GM12878 (cell line): ENCODE measurements at regions not wholly inside any gene's neighbourhood (a gene's known extent, or its start where the extent isn't known, plus 50 kb on each side); places are given as distances from the start of the nearest gene placed in this dataset.

ENCODE experiments used
- ATAC-seq: fragments of 200-7000 bp; cut with Tn5 transposase; 3 replicates; pipeline ENCODE4 v1.9.1; 2020; ENCODE audit warnings: mild to moderate bottlenecking, moderate library complexity
- BruUV-seq: library from RNA; stranded (reverse); fragments of 400-500 nt; replicated peaks from 2 replicates; lab custom pipeline; 2021; lab: Mats Ljungman, UMichigan
- CTCF ChIA-PET: fragments of 300-600 bp; sonication (Branson Sonifier 250); formaldehyde crosslinking; extraction: SDS; loops from one replicate; lab custom pipeline; 2021; ENCODE audit warnings: inconsistent platforms; lab: Yijun Ruan, JAX
- POLR2A ChIA-PET: fragments of 350-600 bp; formaldehyde crosslinking; extraction: SDS; loops from one replicate; lab custom pipeline; 2021; ENCODE audit warnings: inconsistent platforms; lab: Charles Lee
- RAD21 ChIA-PET: fragments of 300-600 bp; sonication (Branson Sonifier 250); formaldehyde crosslinking; loops from one replicate; lab custom pipeline; 2023; ENCODE audit warnings: antibody characterized with exemption; ENCODE audit not compliant: unreplicated experiment; lab: Charles Lee
- SMC1A ChIA-PET: fragments of 300-600 bp; sonication (Branson Sonifier 250); formaldehyde crosslinking; loops from one replicate; lab custom pipeline; 2023; ENCODE audit not compliant: unreplicated experiment, uncharacterized antibody; lab: Charles Lee
- DNase-seq: peaks from one replicate; pipeline ENCODE4 v3.0.0-alpha.2; 2011; ENCODE audit warnings: low read depth, low spot score
- FAIRE-seq: peaks from 3 replicates; lab custom pipeline; 2011; peaks lifted over from hg19 to GRCh38; lab: Jason Lieb, UNC
- H2AFZ ChIP-seq: 2 replicates; pipeline ENCODE4 v1.6.0; 2011; ENCODE audit warnings: low read depth, low read length, control low read depth; ENCODE audit not compliant: control insufficient read depth
- H3K27ac ChIP-seq: 2 replicates; pipeline ENCODE4 v1.5.1; 2011; ENCODE audit warnings: control low read depth; ENCODE audit not compliant: control insufficient read depth, insufficient read depth
- H3K27me3 ChIP-seq, 2 experiments: replicated peaks in 1 of 2; 2 replicates each; pipeline versions ENCODE4 v1.6.0 to v1.6.1; 2011; ENCODE audit warnings: low read length in 1 of 2; ENCODE audit not compliant: control insufficient read depth in 2 of 2, insufficient read depth in 2 of 2
- H3K36me3 ChIP-seq, 2 experiments: 2 replicates each; pipeline ENCODE4 v1.5.1; 2011; ENCODE audit warnings: low read length in 1 of 2; ENCODE audit not compliant: control insufficient read depth in 2 of 2, insufficient read depth in 2 of 2
- H3K4me1 ChIP-seq: 2 replicates; pipeline ENCODE4 v1.6.1; 2011; ENCODE audit warnings: mild to moderate bottlenecking, low read length, moderate library complexity, mixed read lengths; ENCODE audit not compliant: control insufficient read depth, insufficient read depth
- H3K4me2 ChIP-seq: 2 replicates; pipeline ENCODE4 v1.6.0; 2011; ENCODE audit warnings: control low read depth; ENCODE audit not compliant: control insufficient read depth, insufficient read depth
- H3K4me3 ChIP-seq: fragments of 200-600 bp; sonication (generic); 2 replicates; pipeline ENCODE4 v1.5.1; 2016
- H3K79me2 ChIP-seq: 2 replicates; pipeline ENCODE4 v1.6.0; 2011; ENCODE audit warnings: low read length; ENCODE audit not compliant: control insufficient read depth, insufficient read depth
- H3K9ac ChIP-seq: 2 replicates; pipeline ENCODE4 v1.8.0; 2011; ENCODE audit warnings: low read length, control low read depth, mixed read lengths; ENCODE audit not compliant: control insufficient read depth, insufficient read depth
- H3K9me3 ChIP-seq: replicated peaks from 3 replicates; pipeline ENCODE4 v1.5.1; 2011; ENCODE audit warnings: mild to moderate bottlenecking, low read length; ENCODE audit not compliant: control insufficient read depth, insufficient read depth
- H4K20me1 ChIP-seq: 2 replicates; pipeline ENCODE4 v1.6.0; 2011; ENCODE audit not compliant: control insufficient read depth, insufficient read depth
- ETV6 ChIP-seq, 2 experiments: fragments of 450-650 bp in 1 of 2; IDR thresholded peaks in 1 of 2; conservative IDR thresholded peaks in 1 of 2; 2 replicates each; pipeline ENCODE4 v1.6.1; 2014; ENCODE audit warnings: antibody characterized with exemption in 1 of 2, borderline replicate concordance in 1 of 2, low read depth in 1 of 2, mild to moderate bottlenecking in 1 of 2, moderate library complexity in 1 of 2
- EZH2 ChIP-seq: IDR thresholded peaks from 2 replicates; pipeline ENCODE4 v1.6.1; 2012; ENCODE audit warnings: low read depth, mild to moderate bottlenecking, control low read depth, inconsistent platforms, low read length, borderline replicate concordance; ENCODE audit not compliant: control insufficient read depth
- IKZF1 ChIP-seq: fragments of 450-650 bp; conservative IDR thresholded peaks from 2 replicates; pipeline ENCODE4 v1.6.1; 2017; ENCODE audit warnings: antibody characterized with exemption, mild to moderate bottlenecking
- PAX8 ChIP-seq: fragments of 450-650 bp; IDR thresholded peaks from 2 replicates; pipeline ENCODE4 v1.6.1; 2017; ENCODE audit warnings: mild to moderate bottlenecking, moderate library complexity
- POLR2AphosphoS5 ChIP-seq: IDR thresholded peaks from 2 replicates; pipeline ENCODE4 v1.6.1; 2011; ENCODE audit warnings: mild to moderate bottlenecking, low read length, inconsistent platforms
- TBL1XR1 ChIP-seq: IDR thresholded peaks from 2 replicates; pipeline ENCODE4 v1.6.1; 2012; ENCODE audit warnings: low read depth, low read length, improper control_type of control experiment
- TCF12 ChIP-seq: IDR thresholded peaks from 2 replicates; pipeline ENCODE4 v1.6.1; 2011; ENCODE audit warnings: low read depth, mild to moderate bottlenecking, low read length
- WGBS: methylation state at CpG from one replicate; pipeline ENCODE4 v1.1.6; 2016; ENCODE audit warnings: low lambda C conversion rate; ENCODE audit not compliant: insufficient replicate concordance, insufficient coverage; ENCODE audit errors: missing lambda C conversion rate; 5-methylcytosine and 5-hydroxymethylcytosine counted together
- in situ Hi-C: fragments of 300-500 bp; cut with MboI; formaldehyde crosslinking; loops from 9 replicates; pipeline ENCODE4 v1.14.3; 2018; ENCODE audit warnings: mixed read lengths
- intact Hi-C: fragments of 100-400 bp; cut with micrococcal nuclease; formaldehyde crosslinking; loops from one replicate; pipeline ENCODE4 v1.14.2; 2022; ENCODE audit not compliant: unreplicated experiment
- TF ChIP-seq, protein P1 (sequence below): fragments of 450-650 bp; IDR thresholded peaks from 2 replicates; pipeline ENCODE4 v1.6.1; 2017; ENCODE audit warnings: borderline replicate concordance

DNA sequence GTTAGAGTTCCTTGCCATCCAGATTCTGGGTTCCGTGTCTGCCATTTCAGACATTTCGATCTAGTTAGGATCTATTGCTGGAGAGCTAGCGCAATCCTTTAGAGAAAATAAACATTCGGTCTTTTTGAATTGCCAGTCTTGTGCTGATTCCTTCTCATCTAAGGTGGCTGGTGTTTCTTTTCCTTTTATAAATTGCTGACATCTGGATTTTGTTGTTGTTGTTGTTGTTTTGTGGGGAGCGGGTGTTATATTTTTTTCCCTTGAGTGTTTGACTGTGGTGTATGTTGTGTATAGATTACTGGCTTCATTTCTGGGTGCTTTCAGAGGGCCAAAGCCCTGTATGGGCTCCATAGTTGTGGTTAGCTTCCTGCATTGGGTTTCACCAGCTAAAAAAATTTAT lies 128.5 kb upstream of the LRP1B start (continued):
- no peak for TF ChIP-seq PAX8
- TF ChIP-seq POLR2AphosphoS5, result no peak
- no peak for TF ChIP-seq EZH2
- TF ChIP-seq IKZF1, result no peak
- TF ChIP-seq, protein P1, sequence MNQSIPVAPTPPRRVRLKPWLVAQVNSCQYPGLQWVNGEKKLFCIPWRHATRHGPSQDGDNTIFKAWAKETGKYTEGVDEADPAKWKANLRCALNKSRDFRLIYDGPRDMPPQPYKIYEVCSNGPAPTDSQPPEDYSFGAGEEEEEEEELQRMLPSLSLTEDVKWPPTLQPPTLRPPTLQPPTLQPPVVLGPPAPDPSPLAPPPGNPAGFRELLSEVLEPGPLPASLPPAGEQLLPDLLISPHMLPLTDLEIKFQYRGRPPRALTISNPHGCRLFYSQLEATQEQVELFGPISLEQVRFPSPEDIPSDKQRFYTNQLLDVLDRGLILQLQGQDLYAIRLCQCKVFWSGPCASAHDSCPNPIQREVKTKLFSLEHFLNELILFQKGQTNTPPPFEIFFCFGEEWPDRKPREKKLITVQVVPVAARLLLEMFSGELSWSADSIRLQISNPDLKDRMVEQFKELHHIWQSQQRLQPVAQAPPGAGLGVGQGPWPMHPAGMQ, result no peak
- TF ChIP-seq, all 136 proteins: peak for 0

GRCh38 chr2:142254031-142254430 lies 123.2 kb upstream of the LRP1B start:
- ATAC-seq, result no peak
- Histone ChIP-seq H3K4me2 (no peak overlapping the region), H3K9ac (no peak overlapping the region), H4K20me1 (no peaks in the 10 kb centered on the region), H3K9me3 (no peaks in the 10 kb centered on the region), H3K36me3 (no peaks in the 10 kb centered on the region), H3K79me2 (no peaks in the 10 kb centered on the region), H3K27ac (no peak overlapping the region), H3K27me3 (no peaks in the 10 kb centered on the region), H2AFZ (no peak overlapping the region), H3K4me1 (no peaks in the 10 kb centered on the region), H3K4me3 (no peak overlapping the region)
- POLR2A ChIA-PET, result no interaction called here
- CTCF ChIA-PET, result no interaction called here
- TF ChIP-seq TBL1XR1 (no peak), TCF12 (no peak), ETV6 (conservative IDR thresholded peaks at IDR 0.05 in 1 of 2, IDR thresholded peaks at IDR 0.05 in 1 of 2; ENCODE audit: borderline replicate concordance in 1 of 2, low read depth in 1 of 2) (no peak)
- FAIRE-seq, result no peak
- RAD21 ChIA-PET, result no interaction called here
- no TSS peak for BruUV-seq
- intact Hi-C loops (no loop called here), in situ Hi-C loops (no loop called here)
- SMC1A ChIA-PET, result no interaction called here
- no peak for DNase-seq
- 0% methylated on average over 1 of the region's 1 CpG for WGBS
